SK-MEL-5 (cell line): ENCODE measurements at regions not wholly inside any gene's neighbourhood (a gene's known extent, or its start where the extent isn't known, plus 50 kb on each side); places are given as distances from the start of the nearest gene placed in this dataset.

Source experiments
- DNase-seq: peaks from one replicate; pipeline ENCODE4 v3.0.0-alpha.2; 2016; ENCODE audit warnings: low read depth, low spot score
- in situ Hi-C: cut with HindIII; loops from 2 replicates; pipeline ENCODE4 v1.10.0; 2016; ENCODE audit warnings: low sequenced_read_pairs, high pct_unique_total_duplicates, low pct_unique_long_range_greater_than_20kb

DNA sequence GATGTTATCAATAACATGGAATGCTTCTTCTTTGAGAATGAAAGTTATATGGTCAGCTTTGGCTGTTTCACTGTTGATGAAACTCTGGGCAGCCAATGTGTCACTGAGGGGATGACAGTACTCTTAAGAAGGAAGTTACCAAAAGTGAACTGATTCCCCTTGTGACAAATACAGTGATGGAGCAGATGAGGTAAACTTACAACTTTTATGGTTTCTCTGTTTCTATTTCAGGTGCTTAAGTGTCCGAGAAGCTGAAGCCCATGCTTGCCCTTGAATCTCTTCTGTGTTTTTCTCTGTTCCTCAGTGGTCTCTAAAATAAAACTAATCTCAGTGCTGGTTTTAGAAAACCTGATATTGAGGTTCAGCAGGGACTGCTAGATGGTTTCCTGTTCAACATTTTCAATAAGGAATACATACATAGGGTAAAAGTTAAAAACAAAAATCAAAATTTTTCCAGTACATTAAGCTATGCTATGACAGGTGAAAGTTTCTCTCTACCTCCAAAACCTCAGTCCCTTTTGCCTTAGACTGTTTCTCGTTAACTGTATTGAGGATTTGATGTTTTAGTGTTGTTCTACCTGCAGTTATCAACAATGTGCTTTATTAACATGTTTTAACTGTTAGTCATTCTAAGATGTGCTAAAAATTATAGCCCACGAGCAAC is 454.4 kb upstream of the ADGRL4 start:
- no peak for DNase-seq
- in situ Hi-C loops, result no loop called here

DNA sequence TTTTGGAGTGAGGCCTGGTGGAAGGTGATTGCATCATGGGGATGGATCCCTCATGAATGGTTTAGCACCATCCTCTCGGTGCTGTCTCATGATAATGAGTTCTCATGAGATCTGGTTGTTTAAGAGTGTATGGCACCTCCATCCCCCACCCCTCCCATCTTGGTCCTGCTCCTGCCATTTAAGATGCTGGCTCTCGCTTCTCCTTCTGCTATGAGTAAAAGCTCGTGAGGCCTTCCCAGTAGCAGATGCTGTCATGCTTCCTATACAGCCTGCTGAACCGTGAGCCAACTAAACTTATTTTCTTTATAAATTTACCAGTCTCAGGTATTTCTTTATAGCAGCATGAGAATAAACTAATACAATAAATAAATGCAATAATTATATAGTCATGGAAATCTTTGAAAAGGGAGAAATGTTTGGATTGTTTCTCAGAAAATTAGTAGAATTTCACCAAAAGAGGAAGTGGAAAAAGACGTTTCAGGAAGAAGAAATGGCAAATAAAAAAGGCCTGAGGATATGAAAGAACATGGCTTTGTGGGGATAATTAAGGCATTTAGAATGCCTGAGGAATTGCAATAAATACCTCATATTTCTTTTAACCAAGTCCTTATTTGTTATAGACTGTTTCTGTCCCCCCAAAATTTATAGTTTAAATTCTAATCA is 451.2 kb upstream of the ADGRL4 start:
- no peak for DNase-seq
- in situ Hi-C loops, result no loop called here

DNA sequence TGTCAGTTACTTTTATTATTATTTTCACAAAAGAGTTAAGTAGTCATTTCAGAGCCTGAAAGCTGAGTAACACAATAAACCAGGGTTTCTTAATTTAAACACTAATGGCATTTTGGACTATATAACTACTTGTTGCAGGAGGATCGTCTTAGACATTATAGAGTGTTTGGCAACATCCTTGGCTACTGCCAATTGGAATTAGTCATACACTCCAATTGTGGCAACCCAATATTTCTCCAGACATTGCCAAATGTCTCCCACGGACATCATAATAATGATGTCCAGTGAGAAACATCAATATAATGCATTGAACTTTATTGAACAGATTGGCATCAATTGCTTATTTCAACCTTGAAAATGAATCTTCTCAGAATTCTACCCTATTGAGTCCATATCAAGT is 441.9 kb upstream of the ADGRL4 start:
- no peak for DNase-seq
- in situ Hi-C loops, result no loop called here

DNA sequence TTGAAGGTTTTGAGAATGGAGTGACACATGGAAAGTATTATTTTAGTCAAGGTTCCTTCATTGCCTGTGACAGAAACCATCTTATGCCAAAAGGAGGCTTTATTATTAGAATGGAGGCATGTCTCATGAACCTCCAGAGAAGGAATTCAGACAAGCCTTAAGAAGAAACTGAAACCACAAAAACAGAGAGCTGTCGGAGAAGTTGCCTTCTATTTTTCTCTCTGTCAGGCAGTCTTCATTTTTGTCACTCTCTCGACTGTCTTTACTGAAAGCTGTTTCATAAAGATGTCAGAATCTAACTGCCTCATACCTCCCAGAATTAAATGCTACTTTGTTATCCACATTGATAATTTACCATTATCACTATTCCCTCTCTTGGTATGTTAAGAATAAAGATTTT is 434.7 kb upstream of the ADGRL4 start:
- in situ Hi-C loops, result no loop called here
- no peak for DNase-seq

DNA sequence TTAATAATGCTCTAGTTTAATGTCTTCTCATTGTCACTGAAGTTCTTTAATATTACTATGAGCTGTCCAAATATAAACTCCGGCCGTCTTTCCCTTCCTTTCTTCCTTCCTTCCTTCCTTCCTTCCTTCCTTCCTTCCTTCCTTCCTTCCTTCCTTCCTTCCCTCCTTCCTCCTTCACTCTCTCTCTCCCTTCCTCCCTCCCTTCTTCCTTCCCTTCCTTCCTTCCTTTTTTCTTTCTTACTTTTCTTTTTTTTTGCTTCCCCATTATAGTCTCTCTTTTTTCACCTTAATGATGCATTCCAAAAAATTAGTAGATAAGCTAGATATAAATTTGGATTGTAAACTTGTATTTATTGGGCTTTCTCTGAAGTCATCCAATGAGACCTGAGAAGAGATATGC is 431.0 kb upstream of the ADGRL4 start:
- in situ Hi-C loops, result no loop called here
- DNase-seq, result no peak

DNA sequence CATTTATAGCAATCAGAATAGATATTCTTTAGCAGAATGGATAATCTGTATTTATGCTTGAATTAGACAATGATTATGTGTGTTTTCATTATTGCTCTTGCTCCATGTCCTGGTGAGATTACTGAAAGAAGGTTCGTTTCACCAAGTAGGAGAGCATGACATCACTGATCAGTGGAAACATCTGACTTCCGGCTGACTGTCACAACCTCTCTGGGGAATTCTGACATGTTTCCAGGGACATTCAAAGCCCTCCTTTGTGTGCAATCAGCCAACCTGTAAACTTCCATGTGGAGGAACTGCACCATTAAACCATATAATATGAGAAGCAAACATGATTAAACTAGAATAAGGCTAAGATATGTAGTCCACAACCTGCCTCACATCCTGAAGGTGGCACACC is 424.8 kb upstream of the ADGRL4 start:
- in situ Hi-C loops, result no loop called here

DNA sequence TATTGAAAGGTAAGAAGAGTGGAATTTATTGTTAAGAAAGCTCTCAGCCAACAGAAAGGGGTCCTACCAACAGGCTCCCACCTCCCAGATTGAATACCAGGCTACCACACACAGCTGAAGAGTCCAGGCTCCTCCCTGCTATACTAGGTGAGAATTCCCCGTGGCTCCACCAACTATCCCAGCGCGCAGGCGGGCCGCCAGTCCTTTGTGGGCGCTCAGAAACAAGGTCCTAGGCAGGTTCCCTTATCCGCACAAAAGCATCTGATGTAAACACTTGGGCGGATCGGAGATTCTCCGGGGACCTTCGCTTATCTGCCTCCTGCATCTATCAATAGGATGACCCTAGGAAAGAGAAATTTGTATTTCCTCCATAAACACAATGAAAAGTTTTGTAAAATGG is 423.9 kb upstream of the ADGRL4 start:
- DNase-seq, result no peak
- in situ Hi-C loops, result no loop called here

More for the DNA sequence above, 424.8 kb upstream of the ADGRL4 start:
- peak; percentile 16 for DNase-seq

DNA sequence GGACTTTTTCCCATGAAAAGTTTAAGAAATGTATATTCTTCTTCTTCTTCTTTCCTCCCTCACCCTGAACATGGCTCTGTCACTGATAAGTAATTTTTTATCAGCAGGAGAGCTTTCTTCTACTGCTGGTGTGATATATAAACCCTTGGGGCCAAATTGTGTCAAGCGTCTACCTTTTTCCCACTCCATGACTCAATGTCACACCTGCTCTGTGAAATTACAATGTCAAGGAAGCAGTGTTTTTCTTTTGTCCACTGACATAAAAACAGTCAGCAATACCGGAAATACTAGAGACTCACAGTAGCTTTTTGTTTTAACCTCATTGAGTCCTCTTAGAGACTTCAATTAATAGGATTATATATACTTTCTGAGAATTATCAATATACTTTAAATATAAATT is 416.2 kb upstream of the ADGRL4 start:
- DNase-seq, result no peak
- in situ Hi-C loops, result no loop called here

DNA sequence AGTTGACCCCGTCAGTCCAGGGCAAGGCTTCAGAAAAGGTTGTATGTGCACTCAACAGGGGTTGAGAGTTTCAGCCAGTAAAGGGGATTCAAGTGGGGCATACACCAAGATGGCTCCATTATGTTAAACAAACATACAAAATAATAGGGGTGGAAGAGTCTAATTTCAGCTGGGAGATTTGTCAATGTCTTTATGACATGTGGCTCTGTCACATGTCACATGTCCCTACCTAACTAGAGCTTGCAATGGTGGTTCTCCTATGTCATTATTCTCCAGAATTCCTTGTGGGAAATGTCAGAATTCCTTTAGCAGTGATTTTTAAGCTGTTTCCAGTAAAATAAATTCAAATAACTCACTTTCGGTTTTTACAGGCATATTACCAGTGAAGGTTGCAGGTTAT is 392.0 kb upstream of the ADGRL4 start:
- DNase-seq, result no peak
- in situ Hi-C loops, result no loop called here

DNA sequence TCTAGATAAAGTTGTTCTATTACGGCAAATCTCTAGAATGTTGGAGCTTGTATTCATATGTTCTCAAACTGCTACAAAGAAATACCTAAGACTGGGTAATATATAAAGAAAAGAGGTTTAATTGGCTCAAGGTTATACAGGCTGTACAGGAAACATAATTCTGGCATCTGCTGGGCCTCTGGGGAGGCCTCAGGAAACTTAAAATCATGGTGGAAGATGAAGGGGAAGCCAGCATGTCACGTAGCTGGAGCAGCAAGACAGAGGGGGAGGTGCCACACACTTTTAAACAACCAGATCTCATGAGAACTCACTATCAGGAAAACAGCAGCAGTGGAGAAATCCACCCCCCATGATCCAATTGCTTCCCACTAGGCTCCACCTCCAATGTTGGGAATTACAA is 390.4 kb upstream of the ADGRL4 start:
- no peak for DNase-seq
- in situ Hi-C loops, result no loop called here

DNA sequence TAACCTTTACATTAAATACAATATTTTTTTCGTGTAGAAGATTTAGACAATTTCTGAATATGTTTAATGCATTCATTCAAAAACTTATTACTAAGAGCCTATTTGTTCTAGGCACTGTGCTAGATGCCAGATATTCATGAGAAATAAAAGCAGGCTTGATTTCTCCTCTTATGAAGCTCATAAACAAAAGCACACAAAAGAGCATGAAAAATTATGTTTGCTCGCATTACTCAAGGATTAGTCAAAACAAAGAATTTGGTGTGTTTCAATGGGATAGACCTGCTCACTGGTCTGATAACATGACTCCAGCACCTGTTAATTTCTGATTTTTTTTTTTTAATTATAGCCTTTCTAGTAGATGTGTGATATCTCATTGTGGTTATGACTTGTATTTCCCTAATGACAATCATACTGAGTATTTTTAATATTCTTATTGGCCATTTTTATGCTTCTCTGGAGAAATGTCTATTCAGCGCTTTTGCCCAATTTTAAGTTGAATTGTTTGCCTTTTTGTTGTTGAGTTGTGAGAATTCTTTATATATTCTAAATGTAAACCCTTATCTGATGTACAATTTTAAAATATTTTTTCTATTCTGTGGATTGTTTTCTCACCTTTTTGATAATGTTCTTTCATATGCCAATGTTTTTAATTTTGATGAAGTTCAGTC is 382.3 kb upstream of the ADGRL4 start:
- in situ Hi-C loops, result no loop called here
- DNase-seq, result no peak

DNA sequence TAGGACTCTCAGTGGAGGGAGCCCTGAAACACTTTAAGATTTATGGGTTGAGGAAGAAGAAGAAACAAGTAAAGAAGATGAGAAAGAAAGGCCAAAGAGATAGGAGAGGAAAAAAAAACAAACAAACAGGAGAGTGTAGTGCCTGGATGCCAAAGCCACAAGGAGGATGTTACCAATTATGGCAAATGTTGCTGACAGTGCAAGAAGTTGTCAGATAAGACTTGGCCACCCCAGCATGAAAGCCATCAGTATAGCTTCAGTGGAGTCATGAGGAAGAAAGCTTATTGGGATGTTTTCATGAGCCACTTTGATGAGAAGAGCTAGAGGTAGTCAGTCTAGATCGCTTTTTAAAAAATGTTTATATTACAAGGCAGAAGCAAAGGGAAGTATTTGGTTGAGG is 380.2 kb upstream of the ADGRL4 start:
- no peak for DNase-seq
- in situ Hi-C loops, result no loop called here

DNA sequence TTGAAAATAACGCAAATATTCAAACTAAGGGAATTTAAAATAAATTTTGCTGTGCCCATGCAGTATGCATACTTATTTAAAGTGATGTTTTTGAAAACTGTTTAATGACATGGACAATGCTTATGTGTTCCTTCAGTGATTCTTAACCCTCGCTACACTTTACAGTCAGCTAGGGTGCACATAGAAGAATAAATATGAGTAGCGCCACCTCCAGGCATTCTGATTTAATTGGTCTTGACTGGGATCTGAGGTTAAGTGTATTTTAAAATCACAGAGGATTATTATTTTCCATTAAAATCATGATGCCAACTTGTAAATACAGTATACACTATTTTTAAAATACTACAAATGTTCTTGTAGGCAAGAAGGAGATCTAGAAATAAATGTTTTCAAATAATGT is 373.5 kb upstream of the ADGRL4 start:
- peak; percentile 52 for DNase-seq
- in situ Hi-C loops, result no loop called here

DNA sequence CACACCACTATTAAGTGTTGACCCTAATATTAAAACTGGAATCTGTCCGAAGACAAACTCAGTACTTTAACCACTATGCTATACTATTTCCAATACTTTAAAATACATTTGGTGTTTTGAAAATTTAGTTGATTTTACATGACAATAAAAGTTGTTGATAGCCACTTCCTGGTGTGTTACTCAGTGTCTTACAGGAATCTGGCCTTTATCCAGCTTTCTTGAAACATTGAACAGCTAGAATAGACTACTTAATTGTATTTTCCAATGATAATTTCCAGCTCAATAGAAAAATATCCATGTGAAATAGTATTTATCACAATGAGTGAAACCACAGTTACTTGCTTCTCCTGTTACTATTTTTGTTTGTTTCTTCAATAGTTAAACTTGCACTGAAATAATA is 369.6 kb upstream of the ADGRL4 start:
- no peak for DNase-seq
- in situ Hi-C loops, result no loop called here

DNA sequence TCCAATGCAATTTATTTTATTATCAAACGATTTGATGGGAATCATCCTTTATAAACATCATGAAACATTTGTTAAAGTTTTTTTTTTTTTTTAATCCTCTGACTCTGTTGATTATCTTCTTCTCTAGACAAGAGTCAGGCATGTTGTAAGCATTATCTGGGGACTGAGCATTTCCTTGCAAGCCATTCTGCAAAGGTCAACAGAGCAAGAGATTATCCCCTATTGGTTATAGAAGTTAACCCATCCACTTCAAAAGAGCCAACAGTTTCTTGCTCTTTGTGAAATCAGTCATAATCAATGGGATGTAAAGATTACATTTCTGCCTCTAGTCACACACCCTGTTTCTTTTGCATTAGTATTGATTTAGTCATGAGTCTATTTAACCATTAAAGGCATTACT is 368.8 kb upstream of the ADGRL4 start:
- in situ Hi-C loops, result no loop called here

DNA sequence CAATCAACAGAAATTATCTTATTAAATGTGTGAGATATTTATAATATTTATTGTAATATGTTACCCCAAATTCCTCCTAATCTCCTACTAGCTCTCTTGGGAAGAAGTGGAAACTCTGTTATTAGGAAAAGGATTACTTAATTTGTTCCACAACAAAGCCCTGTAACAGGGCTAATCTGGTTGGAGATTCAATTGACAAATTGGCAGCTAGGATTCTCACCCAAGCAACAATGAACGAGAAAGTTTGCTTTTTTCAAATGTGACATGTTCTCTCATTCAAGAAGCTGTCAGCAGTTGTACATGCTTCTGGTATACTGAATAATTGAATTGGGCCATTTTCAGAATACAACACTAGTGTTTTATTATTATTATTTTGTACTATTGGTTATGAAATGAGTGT is 367.9 kb upstream of the ADGRL4 start:
- in situ Hi-C loops, result no loop called here
- no peak for DNase-seq

More for the DNA sequence above, 368.8 kb upstream of the ADGRL4 start:
- DNase-seq, result no peak

DNA sequence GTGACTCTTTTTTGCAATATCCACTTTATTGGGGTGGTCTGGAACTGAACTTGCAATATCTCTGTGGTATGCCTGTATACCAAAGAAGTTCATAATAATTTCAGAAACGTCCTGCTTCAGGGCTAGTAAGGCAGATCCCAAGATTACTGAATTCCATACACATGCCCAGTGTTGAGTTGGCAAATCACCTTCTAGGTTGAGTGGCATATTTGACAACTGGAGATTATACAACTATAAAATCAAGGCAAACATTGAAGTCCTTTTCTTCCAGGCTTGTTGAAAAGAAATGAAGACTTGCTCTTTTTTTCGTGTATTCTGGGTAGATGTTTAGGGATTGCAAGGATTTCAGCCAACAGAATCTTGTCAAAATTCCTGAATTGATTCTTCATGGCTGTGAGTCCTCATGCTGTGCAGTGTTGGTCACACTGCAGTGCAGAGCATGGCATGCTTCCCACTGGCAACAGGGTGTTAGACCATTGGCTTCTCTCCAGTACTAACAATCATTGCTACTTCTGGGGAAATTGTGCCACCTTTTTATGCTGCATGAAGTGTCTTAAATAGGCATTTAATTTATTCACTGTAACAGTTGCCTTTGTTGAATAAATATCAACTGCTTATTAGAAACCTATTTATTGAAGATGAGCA is 367.1 kb upstream of the ADGRL4 start:
- DNase-seq, result no peak
- in situ Hi-C loops, result no loop called here

DNA sequence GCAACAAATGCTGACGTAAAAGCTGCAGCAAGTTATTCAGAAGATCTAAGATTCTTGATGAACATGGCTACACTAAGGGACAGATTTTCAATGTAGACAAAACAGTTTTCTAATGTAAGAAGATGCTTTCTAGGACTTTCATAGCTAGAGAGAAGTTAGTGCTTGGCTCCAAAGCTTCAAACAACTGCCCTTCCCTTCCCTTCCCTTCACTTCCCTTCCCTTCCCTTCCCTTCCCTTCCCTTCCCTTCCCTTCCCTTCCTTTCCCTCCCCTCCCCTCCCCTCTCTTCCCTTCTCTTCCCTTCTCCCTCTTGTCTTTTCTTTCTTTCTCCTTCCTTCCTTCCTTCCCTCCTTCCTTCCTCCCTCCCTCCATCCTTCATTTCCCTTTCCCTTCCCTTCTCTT is 365.3 kb upstream of the ADGRL4 start:
- in situ Hi-C loops, result no loop called here
- no peak for DNase-seq

DNA sequence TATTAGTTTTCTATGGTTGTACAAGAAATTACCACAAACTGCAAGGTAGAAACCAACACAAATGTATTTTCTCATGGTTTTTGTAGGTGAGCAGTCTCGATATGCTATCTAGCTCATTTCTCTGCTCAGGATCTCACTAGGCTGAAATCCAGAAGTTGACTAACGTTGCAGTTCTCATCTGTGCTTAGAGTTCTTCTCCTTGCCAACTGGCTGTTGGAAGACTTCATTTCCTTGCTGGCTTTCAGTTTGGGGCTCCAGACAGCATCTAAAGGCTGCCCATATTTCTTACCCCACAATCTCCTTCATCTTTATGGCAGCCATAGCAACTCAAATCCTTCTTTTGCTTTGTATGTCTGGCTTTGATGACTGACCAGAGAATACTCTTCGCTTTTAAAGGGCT is 362.6 kb upstream of the ADGRL4 start:
- no peak for DNase-seq
- in situ Hi-C loops, result no loop called here
